ENCODE measurements at regions not wholly inside any gene's neighbourhood (a gene's known extent, or its start where the extent isn't known, plus 50 kb on each side); places are given as distances from the start of the nearest gene placed in this dataset.

GRCh38 chr12:71071536-71072097 lies 86.2 kb downstream of the TSPAN8 start:
- no peak for DNase-seq

- DNase-seq: no peak
Observed at GRCh38 chr12:71070416-71071128, 87.2 kb downstream of the TSPAN8 start.

- DNase-seq: no peak
Observed at GRCh38 chr12:71069311-71069710, 88.5 kb downstream of the TSPAN8 start.

- DNase-seq: no peak
Observed at GRCh38 chr12:71063087-71063486, 94.7 kb downstream of the TSPAN8 start.

GRCh38 chr12:71061451-71061850 lies 96.3 kb downstream of the TSPAN8 start:
- DNase-seq: no peak

- no peak for DNase-seq
Observed at GRCh38 chr12:71060426-71060825, 97.4 kb downstream of the TSPAN8 start.

- DNase-seq: no peak
Observed at GRCh38 chr12:71057330-71057729, 100.5 kb downstream of the TSPAN8 start.

- no peak for DNase-seq
Observed at GRCh38 chr12:71054551-71054950, 103.2 kb downstream of the TSPAN8 start.

GRCh38 chr12:71046215-71046614 lies 111.6 kb downstream of the TSPAN8 start:
- DNase-seq: no peak

GRCh38 chr12:71045781-71046180 lies 112.0 kb downstream of the TSPAN8 start:
- DNase-seq: no peak

GRCh38 chr12:71041476-71041875 lies 116.3 kb downstream of the TSPAN8 start:
- DNase-seq: no peak

GRCh38 chr12:71038960-71039359 lies 118.4 kb upstream of the PTPRR start:
- no peak for DNase-seq

- peak; percentile 24 for DNase-seq
Observed at GRCh38 chr12:71036526-71036925, 116.0 kb upstream of the PTPRR start.

GRCh38 chr12:71032933-71033332 lies 112.4 kb upstream of the PTPRR start:
- no peak for DNase-seq

GRCh38 chr12:71029302-71029701 lies 108.8 kb upstream of the PTPRR start:
- DNase-seq: no peak

- peak; percentile 75 for DNase-seq
Observed at GRCh38 chr12:71027856-71028255, 107.3 kb upstream of the PTPRR start.

- DNase-seq: no peak
Observed at GRCh38 chr12:71024827-71025226, 104.3 kb upstream of the PTPRR start.

GRCh38 chr12:71024281-71024680 lies 103.7 kb upstream of the PTPRR start:
- no peak for DNase-seq

- DNase-seq: no peak
Observed at GRCh38 chr12:71021491-71021890, 101.0 kb upstream of the PTPRR start.

- no peak for DNase-seq
Observed at GRCh38 chr12:71019282-71019831, 98.8 kb upstream of the PTPRR start.

GRCh38 chr12:71018682-71019081 lies 98.1 kb upstream of the PTPRR start:
- DNase-seq: no peak

GRCh38 chr12:71014180-71014785 lies 93.7 kb upstream of the PTPRR start:
- DNase-seq: no peak

GRCh38 chr12:71011261-71011660 lies 90.7 kb upstream of the PTPRR start:
- DNase-seq: no peak

GRCh38 chr12:71010143-71010479 lies 89.6 kb upstream of the PTPRR start:
- DNase-seq: no peak
